ENCODE measurements at regions not wholly inside any gene's neighbourhood (a gene's known extent, or its start where the extent isn't known, plus 50 kb on each side); places are given as distances from the start of the nearest gene placed in this dataset.

DNA sequence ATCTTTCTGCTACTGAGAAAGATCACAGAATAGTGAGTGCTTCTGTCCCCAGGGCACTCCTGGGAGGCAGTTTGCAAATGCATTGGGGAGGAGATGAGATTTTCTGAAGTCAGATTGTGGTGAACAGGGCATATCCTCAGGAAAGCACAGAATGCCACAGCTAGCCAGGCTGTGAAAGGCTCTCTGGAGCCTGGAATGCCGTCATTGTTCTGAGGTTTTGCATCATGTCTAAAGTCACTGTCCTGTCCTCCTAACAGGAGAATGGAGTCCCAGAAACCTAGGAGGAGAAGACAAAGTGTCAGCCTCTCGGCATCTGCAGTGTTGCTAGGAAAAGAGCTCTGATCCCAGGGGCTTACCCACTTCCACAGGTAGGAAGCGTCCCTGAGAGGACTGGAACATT lies 69.2 kb upstream of the IGFBP3 start:
- no peak overlapping the region for H3K4me2 ChIP-seq (ENCODE audit: control insufficient read depth, insufficient read depth)
- no peak for TF ChIP-seq SMC3 (IDR thresholded peaks at IDR 0.05; ENCODE audit: borderline replicate concordance, low read length)
- TF ChIP-seq, protein P1, sequence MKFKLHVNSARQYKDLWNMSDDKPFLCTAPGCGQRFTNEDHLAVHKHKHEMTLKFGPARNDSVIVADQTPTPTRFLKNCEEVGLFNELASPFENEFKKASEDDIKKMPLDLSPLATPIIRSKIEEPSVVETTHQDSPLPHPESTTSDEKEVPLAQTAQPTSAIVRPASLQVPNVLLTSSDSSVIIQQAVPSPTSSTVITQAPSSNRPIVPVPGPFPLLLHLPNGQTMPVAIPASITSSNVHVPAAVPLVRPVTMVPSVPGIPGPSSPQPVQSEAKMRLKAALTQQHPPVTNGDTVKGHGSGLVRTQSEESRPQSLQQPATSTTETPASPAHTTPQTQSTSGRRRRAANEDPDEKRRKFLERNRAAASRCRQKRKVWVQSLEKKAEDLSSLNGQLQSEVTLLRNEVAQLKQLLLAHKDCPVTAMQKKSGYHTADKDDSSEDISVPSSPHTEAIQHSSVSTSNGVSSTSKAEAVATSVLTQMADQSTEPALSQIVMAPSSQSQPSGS (IDR thresholded peaks at IDR 0.05; ENCODE audit: low read length) = no peak
- TF ChIP-seq RBBP5 (conservative IDR thresholded peaks at IDR 0.05) = no peak
- no peak for TF ChIP-seq JUND (IDR thresholded peaks at IDR 0.05; ENCODE audit: low read depth, low read length)
- no peak for TF ChIP-seq IRF4 (IDR thresholded peaks at IDR 0.05; ENCODE audit: low read depth, low read length)
- no peak for TF ChIP-seq CHD1 (IDR thresholded peaks at IDR 0.05; ENCODE audit: low read depth, low read length)
- TF ChIP-seq YY1 (IDR thresholded peaks at IDR 0.05; ENCODE audit: low read depth, low read length) = no peak
- TF ChIP-seq IKZF1 (conservative IDR thresholded peaks at IDR 0.05) = no peak
- TF ChIP-seq, protein P2, sequence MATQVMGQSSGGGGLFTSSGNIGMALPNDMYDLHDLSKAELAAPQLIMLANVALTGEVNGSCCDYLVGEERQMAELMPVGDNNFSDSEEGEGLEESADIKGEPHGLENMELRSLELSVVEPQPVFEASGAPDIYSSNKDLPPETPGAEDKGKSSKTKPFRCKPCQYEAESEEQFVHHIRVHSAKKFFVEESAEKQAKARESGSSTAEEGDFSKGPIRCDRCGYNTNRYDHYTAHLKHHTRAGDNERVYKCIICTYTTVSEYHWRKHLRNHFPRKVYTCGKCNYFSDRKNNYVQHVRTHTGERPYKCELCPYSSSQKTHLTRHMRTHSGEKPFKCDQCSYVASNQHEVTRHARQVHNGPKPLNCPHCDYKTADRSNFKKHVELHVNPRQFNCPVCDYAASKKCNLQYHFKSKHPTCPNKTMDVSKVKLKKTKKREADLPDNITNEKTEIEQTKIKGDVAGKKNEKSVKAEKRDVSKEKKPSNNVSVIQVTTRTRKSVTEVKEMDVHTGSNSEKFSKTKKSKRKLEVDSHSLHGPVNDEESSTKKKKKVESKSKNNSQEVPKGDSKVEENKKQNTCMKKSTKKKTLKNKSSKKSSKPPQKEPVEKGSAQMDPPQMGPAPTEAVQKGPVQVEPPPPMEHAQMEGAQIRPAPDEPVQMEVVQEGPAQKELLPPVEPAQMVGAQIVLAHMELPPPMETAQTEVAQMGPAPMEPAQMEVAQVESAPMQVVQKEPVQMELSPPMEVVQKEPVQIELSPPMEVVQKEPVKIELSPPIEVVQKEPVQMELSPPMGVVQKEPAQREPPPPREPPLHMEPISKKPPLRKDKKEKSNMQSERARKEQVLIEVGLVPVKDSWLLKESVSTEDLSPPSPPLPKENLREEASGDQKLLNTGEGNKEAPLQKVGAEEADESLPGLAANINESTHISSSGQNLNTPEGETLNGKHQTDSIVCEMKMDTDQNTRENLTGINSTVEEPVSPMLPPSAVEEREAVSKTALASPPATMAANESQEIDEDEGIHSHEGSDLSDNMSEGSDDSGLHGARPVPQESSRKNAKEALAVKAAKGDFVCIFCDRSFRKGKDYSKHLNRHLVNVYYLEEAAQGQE (IDR thresholded peaks at IDR 0.05; ENCODE audit: low read depth, low read length) = no peak
- no peak overlapping the region for H3K4me3 ChIP-seq
- H3K9ac ChIP-seq (ENCODE audit: control insufficient read depth, insufficient read depth, low read length) = no peak overlapping the region
- H3K9me3 ChIP-seq (replicated peaks; ENCODE audit: control insufficient read depth, insufficient read depth, low read length) = no peaks in the 10 kb centered on the region
- H3K79me2 ChIP-seq (ENCODE audit: control insufficient read depth, insufficient read depth, low read length) = no peaks in the 10 kb centered on the region
- no peaks in the 10 kb centered on the region for H3K4me1 ChIP-seq (ENCODE audit: control insufficient read depth, insufficient read depth, low read length)
- no peaks in the 10 kb centered on the region for H3K36me3 ChIP-seq (ENCODE audit: control insufficient read depth in 2 of 2, insufficient read depth in 2 of 2, low read length in 1 of 2)
- H3K27me3 ChIP-seq (replicated peaks in 1 of 2; ENCODE audit: control insufficient read depth in 2 of 2, insufficient read depth in 2 of 2, low read length in 1 of 2) = no peaks in the 10 kb centered on the region
- BruUV-seq (replicated peaks) = no TSS peak
- SMC1A ChIA-PET (ENCODE audit: uncharacterized antibody, unreplicated experiment) = interaction anchor here (1.1 kb wide), 1 partner anchor 68 kb away, joined by 3 read pairs; no protein-coding TSS in a partner anchor
- no peaks in the 10 kb centered on the region for H4K20me1 ChIP-seq (ENCODE audit: control insufficient read depth, insufficient read depth)
- no peak for DNase-seq (ENCODE audit: low read depth, low spot score)
- intact Hi-C loops (cut with micrococcal nuclease; ENCODE audit: unreplicated experiment) (no loop called here), in situ Hi-C loops (cut with MboI) (no loop called here)
- WGBS (ENCODE audit: insufficient coverage, insufficient replicate concordance, low lambda C conversion rate, missing lambda C conversion rate) = 3% methylated on average over 3 of the region's 3 CpGs
- FAIRE-seq = no peak
- RAD21 ChIA-PET (ENCODE audit: unreplicated experiment) = interaction anchor here (1.0 to 1.9 kb wide), 2 partner anchors 14 to 126 kb away, joined by 3 to 5 read pairs; no protein-coding TSS in a partner anchor
- no peak for ATAC-seq
- POLR2A ChIA-PET = interaction anchor here (1.3 kb wide), 1 partner anchor 15 kb away, joined by 4 read pairs; no protein-coding TSS in a partner anchor
- CTCF ChIA-PET = interaction anchor here (1.2 kb wide), 1 partner anchor 67 kb away, joined by 3 read pairs; no protein-coding TSS in a partner anchor
- no peak overlapping the region for H2AFZ ChIP-seq (ENCODE audit: control insufficient read depth, low read depth, low read length)
- no peak overlapping the region for H3K27ac ChIP-seq (ENCODE audit: control insufficient read depth, insufficient read depth)
